ENCODE measurements at regions not wholly inside any gene's neighbourhood (a gene's known extent, or its start where the extent isn't known, plus 50 kb on each side); places are given as distances from the start of the nearest gene placed in this dataset.
A peak's percentile ranks its signal among the peaks of the same experiment; 100 is the strongest.

DNA sequence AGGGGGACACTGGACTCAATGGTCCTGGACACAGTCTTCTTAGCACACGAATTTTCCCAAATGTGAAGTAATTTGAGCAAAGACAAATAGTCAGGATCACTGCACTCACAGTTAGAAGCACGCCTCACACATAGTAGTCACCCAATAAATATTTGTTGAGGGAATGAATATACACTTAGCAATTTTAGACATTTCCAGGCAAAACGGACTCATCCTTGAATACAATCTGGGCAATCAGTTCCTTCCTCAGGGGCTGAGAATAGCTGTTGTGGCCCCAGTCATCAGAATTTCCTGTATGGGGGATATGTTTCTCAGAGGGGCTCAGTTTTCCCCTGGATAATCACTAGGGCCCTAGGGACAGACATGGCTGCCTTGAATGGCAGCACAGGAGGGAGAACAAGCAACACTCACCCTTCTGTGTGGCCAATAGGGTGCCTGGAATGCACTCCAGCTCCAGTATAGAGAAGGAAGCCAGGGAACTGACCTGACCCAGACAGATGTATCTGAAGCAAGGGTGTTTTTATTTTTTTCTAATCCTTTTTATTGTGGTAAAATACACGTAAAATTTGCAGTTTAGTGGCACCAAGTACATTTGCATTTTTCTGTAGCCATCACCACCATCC is 282.7 kb upstream of the ZNF32 start:
- H3K4me1 ChIP-seq = no peaks in the 10 kb centered on the region
- no peak for ATAC-seq (ENCODE audit: low FRiP score in 2 of 2)
- H3K4me3 ChIP-seq = no peak overlapping the region
- no peaks in the 10 kb centered on the region for H3K27me3 ChIP-seq
- no peaks in the 10 kb centered on the region for H3K36me3 ChIP-seq
- no peak for DNase-seq
- no peak overlapping the region for H3K27ac ChIP-seq
- 86 to 91% methylated on average over 4 of the region's 4 CpGs for WGBS, 2 donors
- TF ChIP-seq, protein P1, sequence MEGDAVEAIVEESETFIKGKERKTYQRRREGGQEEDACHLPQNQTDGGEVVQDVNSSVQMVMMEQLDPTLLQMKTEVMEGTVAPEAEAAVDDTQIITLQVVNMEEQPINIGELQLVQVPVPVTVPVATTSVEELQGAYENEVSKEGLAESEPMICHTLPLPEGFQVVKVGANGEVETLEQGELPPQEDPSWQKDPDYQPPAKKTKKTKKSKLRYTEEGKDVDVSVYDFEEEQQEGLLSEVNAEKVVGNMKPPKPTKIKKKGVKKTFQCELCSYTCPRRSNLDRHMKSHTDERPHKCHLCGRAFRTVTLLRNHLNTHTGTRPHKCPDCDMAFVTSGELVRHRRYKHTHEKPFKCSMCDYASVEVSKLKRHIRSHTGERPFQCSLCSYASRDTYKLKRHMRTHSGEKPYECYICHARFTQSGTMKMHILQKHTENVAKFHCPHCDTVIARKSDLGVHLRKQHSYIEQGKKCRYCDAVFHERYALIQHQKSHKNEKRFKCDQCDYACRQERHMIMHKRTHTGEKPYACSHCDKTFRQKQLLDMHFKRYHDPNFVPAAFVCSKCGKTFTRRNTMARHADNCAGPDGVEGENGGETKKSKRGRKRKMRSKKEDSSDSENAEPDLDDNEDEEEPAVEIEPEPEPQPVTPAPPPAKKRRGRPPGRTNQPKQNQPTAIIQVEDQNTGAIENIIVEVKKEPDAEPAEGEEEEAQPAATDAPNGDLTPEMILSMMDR (IDR thresholded peaks at IDR 0.05) = no peak
- no peak for TF ChIP-seq EP300 (IDR thresholded peaks at IDR 0.05)
- TF ChIP-seq POLR2AphosphoS5 (IDR thresholded peaks at IDR 0.05) = no peak
- no peak for TF ChIP-seq POLR2A (IDR thresholded peaks at IDR 0.05)
- no peaks in the 10 kb centered on the region for H3K9me3 ChIP-seq

DNA sequence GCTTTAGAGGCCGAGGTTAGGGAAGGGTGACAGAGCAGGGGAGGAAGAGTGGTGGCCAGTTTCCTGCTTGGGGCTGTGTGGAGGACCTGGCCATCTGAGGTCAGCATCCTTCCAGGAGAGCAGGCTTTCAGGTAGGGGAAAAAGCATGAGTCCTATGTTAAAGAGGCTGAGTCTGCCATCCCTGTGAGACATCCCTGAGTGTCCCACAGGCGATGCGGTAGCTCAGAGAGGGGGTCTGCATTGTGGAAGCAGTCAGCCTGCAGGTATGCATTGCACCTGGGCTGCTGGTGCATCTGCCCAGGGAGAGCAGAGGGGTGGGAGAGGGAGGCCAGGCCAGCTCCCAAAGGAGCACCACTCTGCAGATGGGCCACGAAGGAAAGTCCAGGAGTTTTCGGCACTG is 282.1 kb upstream of the ZNF32 start:
- DNase-seq = peak in 1 of 2 donors; percentile 2
- no peaks in the 10 kb centered on the region for H3K27me3 ChIP-seq
- 94 to 98% methylated on average over 3 to 5 of the region's 5 CpGs for WGBS, 2 donors
- no peak overlapping the region for H3K4me3 ChIP-seq
- H3K4me1 ChIP-seq = no peaks in the 10 kb centered on the region
- H3K36me3 ChIP-seq = no peaks in the 10 kb centered on the region
- H3K9me3 ChIP-seq = no peaks in the 10 kb centered on the region
- H3K27ac ChIP-seq = no peak overlapping the region
- ATAC-seq (ENCODE audit: low FRiP score in 2 of 2) = no peak
- TF ChIP-seq, protein P1 (IDR thresholded peaks at IDR 0.05) = no peak
- no peak for TF ChIP-seq POLR2AphosphoS5 (IDR thresholded peaks at IDR 0.05)

DNA sequence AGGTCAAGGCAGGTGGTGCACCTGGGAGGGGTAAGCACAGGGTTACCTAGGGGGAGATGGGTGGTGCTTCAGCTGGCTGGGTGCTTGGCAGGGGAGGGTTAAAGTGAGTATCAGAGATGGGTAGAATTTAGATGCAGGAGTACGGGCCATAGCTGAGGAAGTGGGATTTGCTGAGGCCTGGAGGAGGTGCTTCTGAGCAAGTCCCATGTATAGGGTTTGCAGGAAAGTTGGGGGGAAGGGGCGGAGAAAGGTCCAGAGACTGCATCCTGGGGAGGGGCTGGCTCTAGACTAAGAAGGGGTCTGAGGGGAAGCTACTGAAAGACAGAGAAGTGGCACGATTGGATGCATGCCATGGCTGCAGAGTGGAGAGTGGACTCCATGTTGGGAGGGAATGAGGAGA is 281.6 kb upstream of the ZNF32 start:
- Histone ChIP-seq H3K27ac (no peak overlapping the region), H3K4me3 (no peak overlapping the region), H3K27me3 (no peaks in the 10 kb centered on the region), H3K9me3 (no peaks in the 10 kb centered on the region), H3K4me1 (no peaks in the 10 kb centered on the region), H3K36me3 (no peaks in the 10 kb centered on the region)
- TF ChIP-seq POLR2A (IDR thresholded peaks at IDR 0.05) = no peak
- no peak for TF ChIP-seq POLR2AphosphoS5 (IDR thresholded peaks at IDR 0.05)
- TF ChIP-seq, protein P1 (IDR thresholded peaks at IDR 0.05) = no peak
- no peak for TF ChIP-seq EP300 (IDR thresholded peaks at IDR 0.05)
- WGBS, 2 donors = 69 to 93% methylated on average over 3 of the region's 3 CpGs
- ATAC-seq (ENCODE audit: low FRiP score in 2 of 2) = no peak
- DNase-seq = no peak

DNA sequence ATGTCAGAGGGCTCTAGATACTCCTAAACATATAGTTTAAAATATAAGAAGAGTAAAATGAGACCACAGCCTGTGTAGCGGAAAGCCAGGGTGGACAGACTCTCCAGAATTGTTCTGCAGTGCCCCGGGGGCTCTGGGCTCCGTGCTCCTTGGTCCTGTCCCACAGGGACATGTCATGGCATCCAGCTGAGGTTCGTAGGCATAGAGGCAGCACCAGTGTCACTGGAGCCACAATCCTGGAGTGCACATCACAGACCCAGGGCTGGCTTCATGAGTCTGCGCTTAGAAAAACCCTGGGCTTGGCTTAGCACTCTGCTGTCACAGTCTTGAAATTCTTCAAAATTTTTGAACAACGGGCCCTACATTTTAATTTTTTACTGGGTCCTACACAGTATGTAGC is 280.4 kb upstream of the ZNF32 start:
- Histone ChIP-seq H3K9me3 (no peaks in the 10 kb centered on the region), H3K27ac (no peak overlapping the region), H3K27me3 (no peaks in the 10 kb centered on the region), H3K4me1 (no peaks in the 10 kb centered on the region), H3K4me3 (no peak overlapping the region), H3K36me3 (no peaks in the 10 kb centered on the region)
- TF ChIP-seq EP300 (IDR thresholded peaks at IDR 0.05) (no peak), POLR2A (IDR thresholded peaks at IDR 0.05) (no peak), POLR2AphosphoS5 (IDR thresholded peaks at IDR 0.05) (no peak)
- TF ChIP-seq, protein P1 (IDR thresholded peaks at IDR 0.05) = no peak
- 88 to 90% methylated on average over 6 of the region's 6 CpGs for WGBS, 2 donors
- DNase-seq = peak in 1 of 2 donors; percentile 14
- no peak for ATAC-seq (ENCODE audit: low FRiP score in 2 of 2)

DNA sequence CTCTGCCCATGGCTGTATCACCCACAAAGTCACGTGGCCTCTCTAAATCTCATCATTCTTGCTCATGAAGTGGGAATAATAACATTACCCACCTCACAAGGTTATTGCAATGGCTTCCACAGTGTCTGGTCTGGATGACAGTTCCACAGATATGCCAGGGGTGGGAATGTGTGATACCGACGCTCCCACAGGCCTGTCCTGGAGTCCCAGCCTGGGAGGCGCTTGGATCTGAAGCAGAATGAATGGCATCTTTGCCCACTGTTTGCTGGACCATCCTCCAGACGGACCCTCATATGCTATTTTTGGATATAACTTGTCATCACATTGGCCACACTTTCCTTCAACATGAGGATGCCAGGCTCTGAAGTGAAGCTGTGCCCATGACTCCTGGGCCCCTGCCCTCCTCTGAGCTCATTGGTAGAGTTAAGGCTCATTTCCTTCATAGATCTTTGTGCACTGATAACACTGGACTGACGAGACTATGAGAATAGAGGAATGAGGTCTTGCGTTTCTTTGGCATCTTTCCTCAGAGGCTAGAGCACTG is 279.8 kb upstream of the ZNF32 start:
- H3K9me3 ChIP-seq = no peaks in the 10 kb centered on the region
- no peak overlapping the region for H3K27ac ChIP-seq
- H3K4me1 ChIP-seq = no peaks in the 10 kb centered on the region
- H3K27me3 ChIP-seq = no peaks in the 10 kb centered on the region
- DNase-seq (no peak), ATAC-seq (ENCODE audit: low FRiP score in 2 of 2) (no peak)
- 72 to 77% methylated on average over 7 of the region's 7 CpGs for WGBS, 2 donors
- no peak for TF ChIP-seq POLR2AphosphoS5 (IDR thresholded peaks at IDR 0.05)
- no peak for TF ChIP-seq POLR2A (IDR thresholded peaks at IDR 0.05)
- TF ChIP-seq EP300 (IDR thresholded peaks at IDR 0.05) = no peak
- TF ChIP-seq, protein P1 (IDR thresholded peaks at IDR 0.05) = no peak
- no peak overlapping the region for H3K4me3 ChIP-seq
- no peaks in the 10 kb centered on the region for H3K36me3 ChIP-seq
